NCI-H69 (cell line): ENCODE measurements at regions not wholly inside any gene's neighbourhood (a gene's known extent, or its start where the extent isn't known, plus 50 kb on each side); places are given as distances from the start of the nearest gene placed in this dataset.
A peak's percentile ranks its signal among the peaks of the same experiment; 100 is the strongest.

Source experiments
- DNase-seq: peaks from one replicate; lab custom pipeline; 2025; lab: John Stamatoyannopoulos, UW

- DNase-seq = peak; percentile 35
These were observed 221.5 kb downstream of the PCDH18 start for GRCh38 chr4:137310593-137311490.

GRCh38 chr4:137310166-137310565 is 222.1 kb downstream of the PCDH18 start:
- peak; percentile 20 for DNase-seq

GRCh38 chr4:137309424-137309823 is 222.9 kb downstream of the PCDH18 start:
- no peak for DNase-seq

- no peak for DNase-seq
These were observed 224.5 kb downstream of the PCDH18 start for GRCh38 chr4:137307806-137308205.

- DNase-seq = peak; percentile 65
These were observed 231.5 kb downstream of the PCDH18 start for GRCh38 chr4:137300776-137301175.

GRCh38 chr4:137299281-137299680 is 233.0 kb downstream of the PCDH18 start:
- DNase-seq = peak; percentile 49

- DNase-seq = no peak
These were observed 239.0 kb downstream of the PCDH18 start for GRCh38 chr4:137293281-137293680.

DNA sequence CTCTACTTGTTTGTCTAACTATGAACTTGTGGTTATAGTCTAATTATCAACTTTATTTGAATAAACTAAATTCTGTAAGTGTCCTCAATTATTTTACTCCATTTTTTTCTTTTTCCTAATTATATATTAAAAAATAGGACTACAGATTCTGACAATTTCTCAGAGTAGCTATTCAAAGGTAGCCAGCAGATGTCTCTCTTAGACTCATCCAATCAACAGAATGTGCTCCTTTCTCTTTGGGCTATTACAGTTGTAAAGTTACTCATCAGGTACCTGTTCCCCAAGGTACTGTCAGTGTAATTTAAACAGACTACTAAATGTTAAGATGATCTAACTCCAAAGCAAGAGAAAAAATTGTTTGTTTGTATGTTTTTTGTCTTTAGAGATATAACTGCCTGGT is 248.6 kb downstream of the PCDH18 start:
- DNase-seq = peak; percentile 59

- no peak for DNase-seq
These were observed 253.9 kb downstream of the PCDH18 start for GRCh38 chr4:137278431-137278830.

- DNase-seq = no peak
These were observed 257.9 kb downstream of the PCDH18 start for GRCh38 chr4:137274404-137274803.

GRCh38 chr4:137267024-137267423 is 265.3 kb downstream of the PCDH18 start:
- DNase-seq = no peak

DNA sequence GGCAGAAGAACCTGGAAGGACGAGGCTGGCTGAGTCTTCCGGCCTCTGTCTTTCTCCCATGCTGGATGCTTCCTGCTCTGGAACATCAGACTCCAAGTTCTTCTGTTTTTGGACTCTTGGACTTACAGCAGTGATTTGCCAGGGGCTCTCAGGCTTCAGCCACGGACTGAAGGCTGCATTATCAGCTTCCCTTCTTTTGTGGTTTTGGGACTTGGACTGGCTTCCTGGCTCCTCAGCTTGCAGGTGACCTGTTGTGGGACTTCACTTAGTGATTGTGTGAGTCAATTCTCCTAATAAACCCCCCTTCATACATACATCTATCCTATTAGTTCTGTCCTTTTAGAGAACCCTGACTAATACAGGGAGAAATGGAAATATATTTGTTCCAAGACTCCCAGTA is 265.8 kb downstream of the PCDH18 start:
- no peak for DNase-seq

- DNase-seq = no peak
These were observed 269.1 kb downstream of the PCDH18 start for GRCh38 chr4:137263206-137263605.

GRCh38 chr4:137253949-137254348 is 278.3 kb downstream of the PCDH18 start:
- DNase-seq = no peak

DNA sequence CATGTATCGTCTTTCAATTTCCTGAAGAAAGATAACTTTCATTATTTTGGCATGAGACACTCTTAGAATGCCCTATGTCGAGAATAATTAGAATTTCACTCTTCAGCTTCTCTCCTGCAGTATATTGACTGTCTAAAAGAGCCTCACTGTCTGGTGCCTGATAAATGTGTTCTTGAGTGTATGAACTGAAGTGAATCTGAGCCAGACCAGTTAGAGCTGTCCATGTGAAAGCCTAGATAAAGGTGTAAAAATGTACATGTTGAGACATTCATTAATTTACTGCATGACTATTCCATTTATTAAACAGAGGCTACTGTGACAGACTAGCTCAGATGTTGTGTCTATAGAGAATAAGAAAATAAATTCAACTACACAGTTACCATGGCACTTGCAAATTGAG is 283.2 kb downstream of the PCDH18 start:
- DNase-seq = no peak

DNA sequence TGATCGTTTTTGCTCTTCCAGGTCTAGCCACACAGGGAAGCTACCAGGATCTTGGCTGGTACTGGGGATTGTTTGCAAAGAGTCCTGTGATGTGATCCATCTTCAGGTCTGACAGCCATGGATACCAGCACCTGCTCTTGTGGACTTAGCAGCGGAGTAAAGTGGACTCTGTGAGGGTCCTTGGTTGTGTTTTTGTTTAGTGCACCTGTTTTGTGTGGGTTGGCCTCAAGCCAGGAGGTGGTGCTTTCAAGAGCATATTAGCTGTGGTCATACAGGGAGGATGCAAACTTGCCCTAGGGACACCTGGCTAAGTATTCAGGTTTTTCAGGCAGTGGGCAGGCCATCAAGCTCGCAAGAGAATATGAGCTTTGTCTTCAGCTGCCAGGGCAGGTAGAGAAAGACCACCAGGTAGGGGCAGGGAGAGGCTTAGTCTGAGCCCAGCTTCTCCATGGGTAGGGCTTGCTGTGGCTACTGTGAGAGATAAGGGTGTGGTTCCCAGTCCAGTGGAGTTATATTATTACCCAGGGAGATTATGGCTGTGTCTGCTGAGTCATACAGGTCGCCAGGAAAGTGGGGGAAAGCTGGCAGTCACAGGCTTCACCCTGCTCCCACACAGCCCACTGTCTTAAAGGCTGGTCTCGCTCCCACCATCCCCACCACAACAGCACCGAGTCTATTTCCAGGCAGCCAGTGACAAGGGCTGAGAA is 293.7 kb downstream of the PCDH18 start:
- peak; percentile 77 for DNase-seq

- peak; percentile 9 for DNase-seq
These were observed 305.4 kb downstream of the PCDH18 start for GRCh38 chr4:137226900-137227299.

DNA sequence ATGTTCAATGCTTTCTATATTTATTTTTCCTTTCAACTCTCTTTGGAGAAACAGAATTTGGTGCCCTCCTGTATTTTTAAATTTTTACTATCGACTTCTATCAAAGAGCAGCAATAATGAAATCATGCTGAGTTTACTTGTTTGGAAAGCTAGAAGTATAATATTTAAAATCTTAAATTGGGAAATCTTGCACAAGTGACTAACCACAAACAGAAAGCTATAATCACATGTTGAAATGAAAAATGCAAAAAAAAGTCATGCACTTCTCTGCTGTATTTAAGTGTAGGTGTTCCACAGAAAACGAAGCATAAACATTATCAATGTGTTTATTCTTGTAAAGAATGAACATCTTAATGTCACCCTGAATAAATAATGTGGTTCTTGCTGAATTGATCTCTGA is 306.1 kb downstream of the PCDH18 start:
- DNase-seq = no peak

DNA sequence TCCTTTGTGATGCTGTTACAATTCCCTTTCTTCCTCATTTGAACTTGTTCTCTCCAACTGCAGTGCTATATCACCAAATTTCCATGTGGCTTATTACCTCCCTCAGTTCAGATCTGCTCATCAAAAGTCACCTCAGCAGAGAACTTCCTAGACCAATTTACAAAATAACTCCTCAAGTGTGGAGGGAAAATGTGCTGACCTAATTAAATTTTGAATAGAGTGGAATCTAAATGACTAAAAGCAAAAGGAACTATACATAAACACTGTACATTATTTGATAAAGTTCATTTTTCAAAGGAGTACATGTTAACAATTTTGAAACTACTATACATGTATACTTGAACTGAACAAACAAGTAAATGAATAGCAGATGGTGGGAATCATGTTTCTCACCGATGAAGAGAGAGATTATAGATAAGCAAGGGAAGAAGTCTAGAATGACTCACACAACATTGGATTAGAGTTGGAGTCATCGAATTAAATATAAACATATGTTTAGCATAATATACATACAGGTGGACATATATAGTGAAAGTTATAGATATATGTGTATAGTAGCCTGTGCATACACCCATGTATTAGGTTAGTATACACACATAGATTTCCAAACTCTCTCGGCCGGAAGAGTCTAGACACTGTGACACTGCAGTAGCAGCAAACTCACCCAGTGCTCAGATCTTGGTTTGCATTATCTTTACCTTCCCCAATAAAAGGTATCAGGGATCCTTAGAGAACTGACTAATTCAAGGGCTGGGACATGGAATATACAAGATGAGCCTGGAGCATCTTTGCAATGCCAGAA is 318.7 kb downstream of the PCDH18 start:
- peak; percentile 27 for DNase-seq

GRCh38 chr4:137212601-137213000 is 319.7 kb downstream of the PCDH18 start:
- DNase-seq = peak; percentile 6

DNA sequence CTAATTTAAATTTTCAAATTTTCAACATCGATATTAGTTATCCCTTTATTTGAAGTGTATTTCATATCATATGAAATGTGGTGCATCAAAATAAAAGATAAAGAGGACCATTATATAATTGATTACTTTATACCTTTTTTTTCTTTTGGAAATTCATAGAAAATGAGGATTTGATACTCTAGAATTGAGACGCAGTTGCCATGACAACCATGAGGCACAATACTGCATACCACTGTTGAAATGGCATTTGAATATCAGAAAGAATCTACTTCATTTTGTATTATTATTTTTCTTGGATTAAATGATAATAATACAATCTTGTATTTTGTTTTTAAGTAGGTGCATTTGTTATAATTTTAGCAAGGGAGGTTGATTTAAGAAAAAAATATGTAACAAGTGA is 323.1 kb downstream of the PCDH18 start:
- DNase-seq = no peak

DNA sequence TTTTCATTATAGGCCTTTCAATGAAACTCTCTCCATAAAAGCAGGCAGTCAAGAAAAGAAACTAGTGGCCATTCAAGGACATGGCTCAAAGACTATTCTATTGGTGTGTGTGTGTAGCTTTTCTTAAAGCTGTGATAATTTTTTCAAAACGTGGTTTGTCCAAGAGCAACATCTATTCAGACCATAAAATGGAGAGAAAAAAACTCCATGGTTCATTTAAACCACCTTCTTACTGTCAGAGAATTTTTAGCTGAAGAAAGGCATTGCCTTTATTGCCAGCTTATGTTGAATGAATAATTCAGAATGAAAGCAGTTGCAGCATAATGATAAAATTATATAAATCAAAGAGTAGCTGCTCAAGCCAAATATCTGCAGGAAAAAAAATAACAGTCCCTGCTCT is 325.5 kb downstream of the PCDH18 start:
- peak; percentile 7 for DNase-seq
